ENCODE measurements at regions not wholly inside any gene's neighbourhood (a gene's known extent, or its start where the extent isn't known, plus 50 kb on each side); places are given as distances from the start of the nearest gene placed in this dataset.

DNA sequence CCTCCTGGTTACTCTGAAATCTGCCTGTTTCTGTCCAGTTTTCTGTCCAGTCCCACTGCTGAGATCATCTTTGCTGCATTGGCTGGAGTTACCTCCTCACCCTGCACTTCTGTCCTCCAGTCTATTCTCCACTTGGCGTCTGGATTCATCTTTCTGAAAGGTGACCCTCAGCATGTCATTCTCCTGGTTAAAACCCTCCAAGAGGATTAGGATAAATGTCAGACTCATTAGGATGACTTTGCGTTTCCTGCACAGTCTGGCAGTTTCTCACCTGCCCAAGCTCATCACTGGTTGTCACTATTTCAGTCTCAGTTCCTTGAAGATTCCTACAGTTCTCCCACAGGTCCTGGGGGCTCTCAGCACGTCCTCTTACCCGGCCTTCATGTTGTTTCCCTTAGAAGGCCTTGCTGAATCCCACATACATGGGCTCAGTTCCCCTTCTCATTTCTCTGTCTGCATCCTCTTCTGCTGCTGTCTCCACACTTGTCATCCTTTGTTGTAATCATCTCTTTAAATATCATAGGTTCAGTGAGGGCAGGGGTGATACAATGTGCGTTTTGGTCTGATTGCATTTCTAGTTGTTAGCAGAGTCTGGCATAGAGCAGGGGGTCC lies 374.8 kb downstream of the QKI start:
- H3K4me2 ChIP-seq (ENCODE audit: control insufficient read depth, extremely low read depth, insufficient read depth, low read depth, low read length): no peak overlapping the region
- H3K36me3 ChIP-seq (ENCODE audit: control insufficient read depth in 2 of 2, extremely low read depth in 1 of 2, insufficient read depth in 2 of 2, low read length in 2 of 2): no peaks in the 10 kb centered on the region
- no peaks in the 10 kb centered on the region for H3K79me2 ChIP-seq (ENCODE audit: control insufficient read depth, insufficient read depth, low read length)
- H3K4me1 ChIP-seq (ENCODE audit: control insufficient read depth, extremely low read depth, insufficient read depth, low read length): peaks cover 7% of the 10 kb centered on the region
- no peak overlapping the region for H2AFZ ChIP-seq (ENCODE audit: control insufficient read depth, low read length)
- FAIRE-seq: no peak
- no peak overlapping the region for H3K4me3 ChIP-seq (ENCODE audit: control insufficient read depth in 2 of 3, extremely low read depth in 1 of 3, insufficient read depth in 2 of 3, low read depth in 1 of 3, low read length in 3 of 3)
- no peaks in the 10 kb centered on the region for H3K9me3 ChIP-seq (ENCODE audit: control insufficient read depth, low read depth, low read length)
- TF ChIP-seq, protein P1, sequence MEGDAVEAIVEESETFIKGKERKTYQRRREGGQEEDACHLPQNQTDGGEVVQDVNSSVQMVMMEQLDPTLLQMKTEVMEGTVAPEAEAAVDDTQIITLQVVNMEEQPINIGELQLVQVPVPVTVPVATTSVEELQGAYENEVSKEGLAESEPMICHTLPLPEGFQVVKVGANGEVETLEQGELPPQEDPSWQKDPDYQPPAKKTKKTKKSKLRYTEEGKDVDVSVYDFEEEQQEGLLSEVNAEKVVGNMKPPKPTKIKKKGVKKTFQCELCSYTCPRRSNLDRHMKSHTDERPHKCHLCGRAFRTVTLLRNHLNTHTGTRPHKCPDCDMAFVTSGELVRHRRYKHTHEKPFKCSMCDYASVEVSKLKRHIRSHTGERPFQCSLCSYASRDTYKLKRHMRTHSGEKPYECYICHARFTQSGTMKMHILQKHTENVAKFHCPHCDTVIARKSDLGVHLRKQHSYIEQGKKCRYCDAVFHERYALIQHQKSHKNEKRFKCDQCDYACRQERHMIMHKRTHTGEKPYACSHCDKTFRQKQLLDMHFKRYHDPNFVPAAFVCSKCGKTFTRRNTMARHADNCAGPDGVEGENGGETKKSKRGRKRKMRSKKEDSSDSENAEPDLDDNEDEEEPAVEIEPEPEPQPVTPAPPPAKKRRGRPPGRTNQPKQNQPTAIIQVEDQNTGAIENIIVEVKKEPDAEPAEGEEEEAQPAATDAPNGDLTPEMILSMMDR (optimal IDR thresholded peaks at IDR 0.05 in 1 of 3, IDR thresholded peaks at IDR 0.05 in 1 of 3, conservative IDR thresholded peaks at IDR 0.05 in 1 of 3; ENCODE audit: extremely low read depth in 1 of 3, insufficient read depth in 2 of 3, low read length in 3 of 3): no peak
- TF ChIP-seq EZH2 (IDR thresholded peaks at IDR 0.05; ENCODE audit: low read length): no peak
- H3K27ac ChIP-seq (ENCODE audit: control insufficient read depth, insufficient read depth, low read length): no peak overlapping the region
- H3K27me3 ChIP-seq (ENCODE audit: control insufficient read depth, extremely low read depth, insufficient read depth, low read length): no peaks in the 10 kb centered on the region
- H4K20me1 ChIP-seq (ENCODE audit: control insufficient read depth, extremely low read depth, insufficient read depth, low read length): no peaks in the 10 kb centered on the region
- H3K9me1 ChIP-seq (ENCODE audit: control insufficient read depth, extremely low read depth, insufficient read depth, low read length): no peaks in the 10 kb centered on the region
- dilution Hi-C loops (cut with MboI; ENCODE audit: extremely low pct_ligation_motif_present, low sequenced_read_pairs): no loop called here
- DNase-seq (ENCODE audit: low read depth, low spot score): no peak
- H3K9ac ChIP-seq (ENCODE audit: control insufficient read depth, extremely low read depth, insufficient read depth, low read length): no peak overlapping the region

DNA sequence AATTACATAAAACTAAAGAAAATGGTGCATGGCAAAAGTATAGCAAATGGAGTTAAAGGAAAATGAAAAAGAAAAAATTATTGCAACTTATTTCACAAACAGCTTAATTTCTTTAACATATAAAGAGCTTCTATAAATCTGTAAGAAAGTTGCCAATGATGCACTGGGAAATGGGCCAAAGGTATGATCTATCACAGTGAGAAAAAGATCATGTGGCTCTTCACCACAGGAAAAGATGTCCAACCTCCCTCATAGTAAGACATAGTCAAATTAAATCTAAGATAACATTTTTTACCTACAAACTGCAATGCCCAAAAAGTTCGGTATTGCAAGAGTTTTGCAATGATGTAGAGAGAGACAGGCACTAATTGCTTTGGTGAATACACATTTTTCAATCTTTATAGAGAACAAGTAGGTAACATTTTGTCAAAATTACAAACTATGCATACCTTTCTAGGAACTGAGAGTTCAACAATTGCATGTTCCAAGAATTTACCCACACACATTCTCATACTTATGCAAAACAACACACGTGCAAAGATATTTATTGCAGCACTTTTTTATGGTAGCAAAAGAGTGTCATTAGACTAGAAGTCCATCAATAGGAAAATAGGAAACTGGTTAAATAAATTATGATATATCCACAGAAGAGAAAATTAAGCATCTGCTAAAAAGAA lies 372.6 kb downstream of the QKI start:
- Histone ChIP-seq H3K9ac (ENCODE audit: control insufficient read depth, extremely low read depth, insufficient read depth, low read length) (no peak overlapping the region), H3K27ac (ENCODE audit: control insufficient read depth, insufficient read depth, low read length) (no peak overlapping the region), H3K4me2 (ENCODE audit: control insufficient read depth, extremely low read depth, insufficient read depth, low read depth, low read length) (no peak overlapping the region), H4K20me1 (ENCODE audit: control insufficient read depth, extremely low read depth, insufficient read depth, low read length) (no peaks in the 10 kb centered on the region), H3K4me3 (ENCODE audit: control insufficient read depth in 2 of 3, extremely low read depth in 1 of 3, insufficient read depth in 2 of 3, low read depth in 1 of 3, low read length in 3 of 3) (no peak overlapping the region), H3K27me3 (ENCODE audit: control insufficient read depth, extremely low read depth, insufficient read depth, low read length) (no peaks in the 10 kb centered on the region), H3K9me1 (ENCODE audit: control insufficient read depth, extremely low read depth, insufficient read depth, low read length) (no peaks in the 10 kb centered on the region), H3K79me2 (ENCODE audit: control insufficient read depth, insufficient read depth, low read length) (no peaks in the 10 kb centered on the region), H3K9me3 (ENCODE audit: control insufficient read depth, low read depth, low read length) (no peaks in the 10 kb centered on the region), H2AFZ (ENCODE audit: control insufficient read depth, low read length) (no peak overlapping the region), H3K4me1 (ENCODE audit: control insufficient read depth, extremely low read depth, insufficient read depth, low read length) (no peaks in the 10 kb centered on the region), H3K36me3 (ENCODE audit: control insufficient read depth in 2 of 2, extremely low read depth in 1 of 2, insufficient read depth in 2 of 2, low read length in 2 of 2) (no peaks in the 10 kb centered on the region)
- dilution Hi-C loops (cut with MboI; ENCODE audit: extremely low pct_ligation_motif_present, low sequenced_read_pairs): no loop called here
- no peak for TF ChIP-seq EZH2 (IDR thresholded peaks at IDR 0.05; ENCODE audit: low read length)
- TF ChIP-seq, protein P1 (optimal IDR thresholded peaks at IDR 0.05 in 1 of 3, IDR thresholded peaks at IDR 0.05 in 1 of 3, conservative IDR thresholded peaks at IDR 0.05 in 1 of 3; ENCODE audit: extremely low read depth in 1 of 3, insufficient read depth in 2 of 3, low read length in 3 of 3): no peak
- no peak for DNase-seq (ENCODE audit: low read depth, low spot score)
- no peak for FAIRE-seq

Measured in keratinocyte (primary cell).